PFSK-1 (cell line): ENCODE measurements at regions not wholly inside any gene's neighbourhood (a gene's known extent, or its start where the extent isn't known, plus 50 kb on each side); places are given as distances from the start of the nearest gene placed in this dataset.

Experiments
- FOXP2 ChIP-seq: optimal IDR thresholded peaks from 2 replicates; pipeline ENCODE3; 2011; ENCODE audit warnings: borderline replicate concordance, control low read depth, inconsistent platforms; ENCODE audit not compliant: insufficient read depth; ENCODE audit errors: extremely low read length, extremely low read depth
- POLR2AphosphoS5 ChIP-seq: IDR thresholded peaks from 2 replicates; pipeline ENCODE4 v1.6.1; 2012; ENCODE audit warnings: low read depth, mild to moderate bottlenecking, control low read depth, low read length, moderate library complexity
- SIN3A ChIP-seq: IDR thresholded peaks from 2 replicates; pipeline ENCODE4 v1.6.1; 2012; ENCODE audit warnings: mild to moderate bottlenecking, low read length, moderate library complexity, borderline replicate concordance; ENCODE audit not compliant: insufficient read depth
- TAF1 ChIP-seq: IDR thresholded peaks from 2 replicates; pipeline ENCODE4 v1.6.1; 2012; ENCODE audit warnings: low read length, control low read depth, borderline replicate concordance; ENCODE audit not compliant: insufficient read depth
- TF ChIP-seq, protein P1 (sequence below), 2 experiments: IDR thresholded peaks; 2 replicates each; pipeline versions ENCODE4 v1.6.1 to v1.8.0; 2011 to 2012; ENCODE audit warnings: low read depth in 2 of 2, low read length in 2 of 2, control low read depth in 1 of 2, inconsistent platforms in 1 of 2, mild to moderate bottlenecking in 1 of 2, moderate library complexity in 1 of 2; ENCODE audit not compliant: insufficient read depth in 1 of 2

DNA sequence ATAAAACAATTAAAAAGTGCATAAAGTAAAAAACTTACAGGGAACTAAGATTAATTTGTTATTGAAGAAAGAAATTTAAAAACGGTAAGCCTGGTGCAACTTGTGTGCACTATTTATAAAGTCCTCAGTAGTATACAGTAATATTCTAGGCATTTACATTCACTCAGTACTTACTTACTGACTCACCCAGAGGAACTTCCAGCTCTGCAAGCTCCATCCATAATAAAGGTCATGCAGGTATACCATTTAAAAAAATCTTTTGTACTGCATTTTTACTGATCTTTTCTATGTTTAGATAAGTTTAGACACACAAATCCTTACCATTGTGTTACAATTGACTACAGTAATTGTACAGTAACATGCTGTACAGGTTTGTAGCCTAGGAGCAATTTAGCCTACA is 51.5 kb upstream of the NXPH2 start:
- TF ChIP-seq FOXP2 (no peak), POLR2AphosphoS5 (no peak), TAF1 (no peak), SIN3A (no peak)
- TF ChIP-seq, protein P1, sequence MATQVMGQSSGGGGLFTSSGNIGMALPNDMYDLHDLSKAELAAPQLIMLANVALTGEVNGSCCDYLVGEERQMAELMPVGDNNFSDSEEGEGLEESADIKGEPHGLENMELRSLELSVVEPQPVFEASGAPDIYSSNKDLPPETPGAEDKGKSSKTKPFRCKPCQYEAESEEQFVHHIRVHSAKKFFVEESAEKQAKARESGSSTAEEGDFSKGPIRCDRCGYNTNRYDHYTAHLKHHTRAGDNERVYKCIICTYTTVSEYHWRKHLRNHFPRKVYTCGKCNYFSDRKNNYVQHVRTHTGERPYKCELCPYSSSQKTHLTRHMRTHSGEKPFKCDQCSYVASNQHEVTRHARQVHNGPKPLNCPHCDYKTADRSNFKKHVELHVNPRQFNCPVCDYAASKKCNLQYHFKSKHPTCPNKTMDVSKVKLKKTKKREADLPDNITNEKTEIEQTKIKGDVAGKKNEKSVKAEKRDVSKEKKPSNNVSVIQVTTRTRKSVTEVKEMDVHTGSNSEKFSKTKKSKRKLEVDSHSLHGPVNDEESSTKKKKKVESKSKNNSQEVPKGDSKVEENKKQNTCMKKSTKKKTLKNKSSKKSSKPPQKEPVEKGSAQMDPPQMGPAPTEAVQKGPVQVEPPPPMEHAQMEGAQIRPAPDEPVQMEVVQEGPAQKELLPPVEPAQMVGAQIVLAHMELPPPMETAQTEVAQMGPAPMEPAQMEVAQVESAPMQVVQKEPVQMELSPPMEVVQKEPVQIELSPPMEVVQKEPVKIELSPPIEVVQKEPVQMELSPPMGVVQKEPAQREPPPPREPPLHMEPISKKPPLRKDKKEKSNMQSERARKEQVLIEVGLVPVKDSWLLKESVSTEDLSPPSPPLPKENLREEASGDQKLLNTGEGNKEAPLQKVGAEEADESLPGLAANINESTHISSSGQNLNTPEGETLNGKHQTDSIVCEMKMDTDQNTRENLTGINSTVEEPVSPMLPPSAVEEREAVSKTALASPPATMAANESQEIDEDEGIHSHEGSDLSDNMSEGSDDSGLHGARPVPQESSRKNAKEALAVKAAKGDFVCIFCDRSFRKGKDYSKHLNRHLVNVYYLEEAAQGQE (IDR thresholded peaks at IDR 0.05; ENCODE audit: insufficient read depth in 1 of 2, low read depth in 2 of 2, low read length in 2 of 2), result no peak
